ENCODE measurements at regions not wholly inside any gene's neighbourhood (a gene's known extent, or its start where the extent isn't known, plus 50 kb on each side); places are given as distances from the start of the nearest gene placed in this dataset.
"Not testable (repeated sequence)": the region's sequence is repeated elsewhere in the genome, so short reads cannot be mapped to it uniquely, and the experiment has no call there.

GRCh38 chr11:133636711-133637355 is 104.5 kb upstream of the OPCML start:
- Histone ChIP-seq H3K27ac (no peak overlapping the region), H3K4me3 (no peak overlapping the region)
- no peak for TF ChIP-seq CTCF (IDR thresholded peaks at IDR 0.05)
- peak; percentile 19 for DNase-seq (ENCODE audit: low spot score)

GRCh38 chr11:133635244-133635739 is 103.0 kb upstream of the OPCML start:
- Histone ChIP-seq H3K4me3 (no peak overlapping the region), H3K27ac (no peak overlapping the region)
- TF ChIP-seq CTCF (IDR thresholded peaks at IDR 0.05), result no peak
- no peak for DNase-seq (ENCODE audit: low spot score)

GRCh38 chr11:133628371-133628770 is 96.1 kb upstream of the OPCML start:
- not testable (repeated sequence) for DNase-seq (ENCODE audit: low spot score); H3K4me3 ChIP-seq; H3K27ac ChIP-seq

DNA sequence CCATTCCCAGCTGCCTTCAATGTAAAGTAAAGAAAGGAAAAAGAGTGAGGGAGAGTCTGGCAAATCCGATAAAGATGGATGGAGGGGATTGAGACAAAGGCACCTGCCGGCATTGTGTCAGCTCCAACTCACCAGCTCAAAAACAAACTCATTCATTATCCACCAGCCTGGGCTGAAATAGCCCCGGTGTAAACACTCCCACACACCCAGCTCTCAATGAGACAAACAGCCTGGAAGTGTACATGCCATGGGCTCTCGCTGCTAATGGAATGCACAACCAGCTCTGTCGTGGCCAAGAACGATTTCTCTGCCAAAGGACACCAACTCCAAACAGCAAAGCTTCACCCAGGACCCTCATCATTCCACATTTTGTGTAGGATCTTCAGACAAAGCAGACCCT is 89.3 kb upstream of the OPCML start:
- DNase-seq (ENCODE audit: low spot score), result no peak

GRCh38 chr11:133619973-133620372 is 87.7 kb upstream of the OPCML start:
- no peak for DNase-seq (ENCODE audit: low spot score)

More for the DNA sequence above, 89.3 kb upstream of the OPCML start:
- H3K27ac ChIP-seq, result no peak overlapping the region
- H3K4me3 ChIP-seq, result no peak overlapping the region
- TF ChIP-seq CTCF (IDR thresholded peaks at IDR 0.05), result no peak

GRCh38 chr11:133619397-133619796 is 87.1 kb upstream of the OPCML start:
- no peak overlapping the region for H3K27ac ChIP-seq
- no peak for TF ChIP-seq CTCF (IDR thresholded peaks at IDR 0.05)
- no peak for DNase-seq (ENCODE audit: low spot score)
- no peak overlapping the region for H3K4me3 ChIP-seq

More at GRCh38 chr11:133619973-133620372, 87.7 kb upstream of the OPCML start:
- Histone ChIP-seq H3K4me3 (no peak overlapping the region), H3K27ac (no peak overlapping the region)
- no peak for TF ChIP-seq CTCF (IDR thresholded peaks at IDR 0.05)

- H3K27ac ChIP-seq, result no peak overlapping the region
- DNase-seq (ENCODE audit: low spot score), result no peak
- H3K4me3 ChIP-seq, result no peak overlapping the region
- TF ChIP-seq CTCF (IDR thresholded peaks at IDR 0.05), result no peak
These were observed 86.2 kb upstream of the OPCML start for GRCh38 chr11:133618544-133618943.

All from coronary artery (tissue), 2 donors.